Adrenal gland (tissue), 5 donors: ENCODE measurements at regions not wholly inside any gene's neighbourhood (a gene's known extent, or its start where the extent isn't known, plus 50 kb on each side); places are given as distances from the start of the nearest gene placed in this dataset.

Experiments
- CTCF ChIP-seq, 6 experiments: fragments of 450-650 bp in 4 of 6; fragments of 200-600 bp in 2 of 6; sonication (generic) in 1 of 6; IDR thresholded peaks; 1 replicate in 5 of 6; 2 replicates in 1 of 6; pipeline versions ENCODE4 v1.5.1 to v1.8.0; 2016 to 2021; ENCODE audit warnings: antibody characterized with exemption in 6 of 6, mild to moderate bottlenecking in 2 of 6, moderate library complexity in 1 of 6
- POLR2A ChIP-seq, 2 donors: fragments of 450-650 bp; IDR thresholded peaks; one replicate each; pipeline ENCODE4 v1.6.1; 2017; ENCODE audit warnings: antibody characterized with exemption in 2 of 2, mild to moderate bottlenecking in 2 of 2, moderate library complexity in 1 of 2
- donor health status: DM: no; HTN: no; CAD: no.

- TF ChIP-seq POLR2A (IDR thresholded peaks at IDR 0.05) (no peak), CTCF (IDR thresholded peaks at IDR 0.05) (peak; percentile 67 to 88 (median 86))
These were observed 93.7 kb downstream of the PMP22 start for GRCh38 chr17:15171167-15172047.
